GM12891 (cell line): ENCODE measurements at regions not wholly inside any gene's neighbourhood (a gene's known extent, or its start where the extent isn't known, plus 50 kb on each side); places are given as distances from the start of the nearest gene placed in this dataset.
"Not testable (repeated sequence)": the region's sequence is repeated elsewhere in the genome, so short reads cannot be mapped to it uniquely, and the experiment has no call there.

Source experiments
- DNase-seq: peaks from one replicate; pipeline ENCODE4 v3.0.0; 2011; ENCODE audit warnings: low spot score; ENCODE audit not compliant: insufficient read length
- FAIRE-seq: peaks from 2 replicates; lab custom pipeline; 2011; peaks lifted over from hg19 to GRCh38; lab: Jason Lieb, UNC
- PAX5 ChIP-seq: IDR thresholded peaks from 2 replicates; pipeline ENCODE4 v1.6.1; 2011; ENCODE audit warnings: low read length, moderate library complexity, mild to moderate bottlenecking; ENCODE audit not compliant: insufficient read depth, severe bottlenecking
- POLR2A ChIP-seq: IDR thresholded peaks from 2 replicates; pipeline ENCODE4 v1.6.1; 2011; ENCODE audit warnings: low read depth, low read length, control low read depth
- POLR2AphosphoS5 ChIP-seq: IDR thresholded peaks from 2 replicates; pipeline ENCODE4 v1.6.1; 2011; ENCODE audit warnings: low read depth, low read length, control low read depth
- POU2F2 ChIP-seq: IDR thresholded peaks from 2 replicates; pipeline ENCODE4 v1.6.1; 2011; ENCODE audit warnings: low read depth, mild to moderate bottlenecking, control low read depth, low read length, moderate library complexity
- SPI1 ChIP-seq: IDR thresholded peaks from 2 replicates; pipeline ENCODE4 v1.6.1; 2011; ENCODE audit warnings: low read depth, low read length, control low read depth
- TAF1 ChIP-seq: IDR thresholded peaks from 2 replicates; pipeline ENCODE4 v1.6.1; 2011; ENCODE audit warnings: low read depth, low read length, control low read depth

DNA sequence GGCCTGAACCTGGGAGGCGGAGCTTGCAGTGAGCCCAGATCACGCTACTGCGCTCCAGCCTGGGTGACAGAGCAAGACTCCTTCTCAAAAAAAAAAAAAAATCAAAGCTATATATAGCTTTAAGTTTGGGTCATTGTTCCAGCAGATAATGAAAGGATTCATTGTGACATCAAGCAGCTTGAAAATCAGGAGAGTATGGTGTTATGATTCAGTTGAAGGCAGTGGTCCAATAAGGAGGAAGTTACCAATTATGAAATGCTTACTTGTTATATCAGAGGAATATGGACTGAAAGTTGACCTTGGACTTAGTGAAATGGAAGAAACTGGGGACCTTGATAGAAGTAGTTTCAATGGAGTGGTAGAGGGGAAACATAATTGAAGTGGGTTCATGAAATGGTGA, 140.4 kb upstream of the MAD2L1 start:
- TF ChIP-seq POLR2A (no peak), POU2F2 (no peak), SPI1 (no peak), TAF1 (no peak), POLR2AphosphoS5 (no peak), PAX5 (no peak)
- FAIRE-seq (no peak), DNase-seq (no peak)

- no peak for TF ChIP-seq POLR2AphosphoS5
- TF ChIP-seq TAF1, result no peak
- TF ChIP-seq POU2F2, result no peak
- no peak for TF ChIP-seq SPI1
- FAIRE-seq (no peak), DNase-seq (no peak)
These were observed 135.6 kb upstream of the MAD2L1 start for GRCh38 chr4:120202222-120202621.

GRCh38 chr4:120200573-120201110, 134.0 kb upstream of the MAD2L1 start:
- FAIRE-seq, DNase-seq: not testable (repeated sequence)

GRCh38 chr4:120198411-120198810, 131.8 kb upstream of the MAD2L1 start:
- no peak for DNase-seq
- TF ChIP-seq TAF1 (no peak), POLR2A (no peak), POU2F2 (no peak), POLR2AphosphoS5 (no peak), PAX5 (no peak), SPI1 (no peak)
- FAIRE-seq, result no peak

- no peak for DNase-seq
- FAIRE-seq, result no peak
- no peak for TF ChIP-seq POLR2A
- no peak for TF ChIP-seq POU2F2
- no peak for TF ChIP-seq TAF1
- no peak for TF ChIP-seq PAX5
- TF ChIP-seq SPI1, result no peak
- TF ChIP-seq POLR2AphosphoS5, result no peak
These were observed 111.0 kb upstream of the MAD2L1 start for GRCh38 chr4:120177603-120178002.

- FAIRE-seq (no peak), DNase-seq (no peak)
- TF ChIP-seq POLR2AphosphoS5 (no peak), POU2F2 (no peak), SPI1 (no peak), POLR2A (no peak), TAF1 (no peak), PAX5 (no peak)
These were observed 108.6 kb upstream of the MAD2L1 start for GRCh38 chr4:120175272-120175671.

DNA sequence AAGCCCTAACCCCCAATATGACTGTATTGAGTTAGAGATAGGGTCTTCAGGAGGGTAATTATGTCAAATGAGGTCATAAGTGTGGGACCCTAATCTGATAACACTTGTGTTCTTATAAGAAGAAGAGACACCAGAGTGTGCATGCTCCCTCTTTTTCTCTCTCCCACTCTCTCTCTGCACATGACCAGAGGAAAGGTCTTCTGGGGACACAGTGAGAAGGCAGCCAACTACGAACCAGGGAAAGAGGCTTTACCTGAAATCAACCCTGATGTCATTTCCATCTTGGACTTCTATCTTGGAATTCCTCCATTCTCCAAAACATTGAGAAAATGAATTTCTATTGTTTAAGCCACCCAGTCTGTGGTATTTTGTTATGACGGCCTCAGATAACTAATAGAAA, 97.2 kb upstream of the MAD2L1 start:
- TF ChIP-seq TAF1, result no peak
- no peak for TF ChIP-seq PAX5
- TF ChIP-seq SPI1, result no peak
- no peak for TF ChIP-seq POLR2AphosphoS5
- TF ChIP-seq POLR2A, result no peak
- DNase-seq (no peak), FAIRE-seq (no peak)

DNA sequence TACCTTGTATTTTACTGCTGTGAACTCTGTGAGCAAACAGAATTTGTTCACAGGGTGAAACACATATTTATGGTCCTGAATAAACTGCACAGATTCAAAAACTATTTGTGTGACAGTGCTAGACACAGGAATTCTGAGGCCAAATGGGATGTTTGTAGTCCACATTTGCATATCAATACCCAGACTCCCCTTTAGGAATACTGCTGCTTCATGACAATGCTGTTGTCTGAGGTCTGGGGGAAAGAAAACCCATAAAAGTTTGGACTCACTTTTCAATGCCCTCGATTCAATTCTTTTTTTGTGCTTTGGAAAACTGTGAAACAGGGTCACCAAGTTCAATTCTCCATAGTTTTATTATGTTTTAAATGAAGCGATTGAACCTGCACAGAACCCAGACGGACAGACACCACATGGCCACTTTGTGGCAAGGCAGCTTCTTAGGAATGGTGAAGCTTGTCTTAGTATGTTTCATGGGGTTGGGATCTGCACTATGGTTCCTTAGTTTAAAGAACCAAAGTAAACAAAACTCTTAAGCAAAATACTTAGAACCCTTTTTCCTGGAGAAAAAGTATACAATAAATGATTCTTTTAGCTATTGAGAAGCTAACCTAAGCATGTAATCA, 92.3 kb upstream of the MAD2L1 start:
- no peak for TF ChIP-seq POLR2A
- no peak for TF ChIP-seq POU2F2
- TF ChIP-seq PAX5, result no peak
- no peak for TF ChIP-seq TAF1
- TF ChIP-seq SPI1, result no peak
- TF ChIP-seq POLR2AphosphoS5, result no peak
- FAIRE-seq (no peak), DNase-seq (no peak)

- DNase-seq (no peak), FAIRE-seq (no peak)
- no peak for TF ChIP-seq POLR2AphosphoS5
- no peak for TF ChIP-seq POU2F2
- no peak for TF ChIP-seq TAF1
- no peak for TF ChIP-seq POLR2A
- TF ChIP-seq SPI1, result no peak
- no peak for TF ChIP-seq PAX5
These were observed 91.4 kb upstream of the MAD2L1 start for GRCh38 chr4:120158046-120158445.

DNA sequence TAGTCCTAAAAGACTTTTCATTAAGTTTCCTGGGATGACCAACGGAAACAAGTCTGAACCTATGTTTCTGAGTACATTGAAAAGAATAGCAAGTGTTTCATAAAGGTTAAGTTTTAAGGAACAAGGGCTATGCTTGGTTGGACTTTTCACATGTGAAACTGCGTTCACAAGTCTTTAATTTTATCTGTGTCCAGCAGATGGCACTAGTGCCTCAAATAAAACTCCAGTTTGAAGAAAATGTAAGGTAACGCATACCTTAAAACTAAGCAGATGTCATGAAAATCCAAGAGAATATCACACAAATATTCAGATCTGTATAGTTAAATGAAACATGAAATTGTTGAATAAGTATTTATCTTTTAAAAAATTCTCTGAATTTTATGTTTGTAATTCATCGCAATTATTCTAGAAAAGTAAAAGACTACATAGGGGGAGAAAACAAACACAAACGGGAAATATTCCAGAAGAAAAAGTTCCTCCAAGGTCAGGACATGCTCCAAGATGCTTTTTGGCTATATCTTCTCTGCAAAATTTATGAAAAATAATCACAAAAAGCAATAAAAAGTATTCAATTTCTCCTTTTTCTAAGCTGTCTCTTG, 89.6 kb upstream of the MAD2L1 start:
- TF ChIP-seq SPI1, result no peak
- TF ChIP-seq POLR2AphosphoS5, result no peak
- no peak for TF ChIP-seq PAX5
- TF ChIP-seq POLR2A, result no peak
- TF ChIP-seq TAF1, result no peak
- TF ChIP-seq POU2F2, result no peak
- DNase-seq (no peak), FAIRE-seq (peak; percentile 89)
